ENCODE measurements at regions not wholly inside any gene's neighbourhood (a gene's known extent, or its start where the extent isn't known, plus 50 kb on each side); places are given as distances from the start of the nearest gene placed in this dataset.
A peak's percentile ranks its signal among the peaks of the same experiment; 100 is the strongest.
"Not testable (repeated sequence)": the region's sequence is repeated elsewhere in the genome, so short reads cannot be mapped to it uniquely, and the experiment has no call there.

DNA sequence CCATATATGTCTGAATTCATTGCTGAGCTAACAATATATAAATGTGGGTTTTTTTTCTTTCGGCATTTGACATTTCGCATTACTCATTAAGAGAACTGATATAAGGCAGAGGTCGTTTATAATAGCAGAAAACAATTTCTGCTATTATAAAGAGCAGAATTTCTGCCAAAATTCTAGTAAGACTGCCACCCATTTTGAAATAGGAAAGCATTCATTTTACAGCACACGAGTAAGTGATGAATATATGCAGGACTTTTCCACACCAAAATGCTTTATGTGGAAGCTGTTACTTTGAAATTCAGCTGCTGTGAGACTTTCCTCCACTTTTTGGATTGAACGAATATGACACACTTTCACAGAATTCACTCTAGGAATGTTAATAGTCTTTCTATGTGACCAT, 610.9 kb upstream of the MAN1A1 start:
- Histone ChIP-seq H3K36me3 (ENCODE audit: control insufficient read depth, insufficient read depth, low read length, severe bottlenecking) (no peaks in the 10 kb centered on the region), H3K27me3 (replicated peaks; ENCODE audit: control insufficient read depth, insufficient read depth, low read length) (no peaks in the 10 kb centered on the region), H3K4me1 (ENCODE audit: control insufficient read depth, insufficient read depth, low read length) (peaks cover 14% of the 10 kb centered on the region), H3K4me3 (ENCODE audit: low read length) (peak overlapping the region; percentile 27), H3K9ac (ENCODE audit: low read length) (no peak overlapping the region), H3K9me3 (ENCODE audit: control insufficient read depth, low read length) (no peaks in the 10 kb centered on the region)
- DNase-seq (ENCODE audit: low read depth) = no peak

DNA sequence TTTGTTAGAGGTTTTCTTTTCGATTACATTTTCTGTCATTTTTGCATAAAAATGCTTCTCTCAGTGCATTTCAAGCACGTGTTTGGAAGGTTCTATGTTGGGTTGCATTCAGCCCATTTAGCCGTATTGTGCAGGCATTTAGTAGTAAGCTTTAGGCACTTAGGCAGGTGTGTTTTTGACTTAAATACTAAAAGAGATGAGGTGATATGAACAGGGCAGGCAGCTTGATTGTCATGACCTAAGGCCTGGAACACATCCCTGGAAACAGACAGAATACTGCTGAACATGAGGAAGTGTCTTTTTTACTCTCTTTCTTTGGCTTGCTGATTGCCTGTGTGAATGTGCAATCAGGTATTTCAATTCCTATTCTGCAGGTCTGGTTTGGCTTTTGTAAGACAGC, 610.5 kb upstream of the MAN1A1 start:
- DNase-seq (ENCODE audit: low read depth) = no peak
- Histone ChIP-seq H3K4me3 (ENCODE audit: low read length) (no peak overlapping the region), H3K27me3 (replicated peaks; ENCODE audit: control insufficient read depth, insufficient read depth, low read length) (no peaks in the 10 kb centered on the region), H3K9ac (ENCODE audit: low read length) (no peak overlapping the region), H3K9me3 (ENCODE audit: control insufficient read depth, low read length) (no peaks in the 10 kb centered on the region), H3K36me3 (ENCODE audit: control insufficient read depth, insufficient read depth, low read length, severe bottlenecking) (no peaks in the 10 kb centered on the region), H3K4me1 (ENCODE audit: control insufficient read depth, insufficient read depth, low read length) (peaks cover 14% of the 10 kb centered on the region)

- no peak for DNase-seq (ENCODE audit: low read depth)
- H3K9me3 ChIP-seq (ENCODE audit: control insufficient read depth, low read length) = no peaks in the 10 kb centered on the region
- no peak overlapping the region for H3K4me3 ChIP-seq (ENCODE audit: low read length)
These were observed 607.6 kb upstream of the MAN1A1 start for GRCh38 chr6:119957195-119957594.

GRCh38 chr6:119952696-119953095, 603.1 kb upstream of the MAN1A1 start:
- H3K4me3 ChIP-seq (ENCODE audit: low read length) = no peak overlapping the region
- no peaks in the 10 kb centered on the region for H3K36me3 ChIP-seq (ENCODE audit: control insufficient read depth, insufficient read depth, low read length, severe bottlenecking)
- no peaks in the 10 kb centered on the region for H3K4me1 ChIP-seq (ENCODE audit: control insufficient read depth, insufficient read depth, low read length)
- no peak overlapping the region for H3K9ac ChIP-seq (ENCODE audit: low read length)
- DNase-seq (ENCODE audit: low read depth) = no peak
- no peaks in the 10 kb centered on the region for H3K9me3 ChIP-seq (ENCODE audit: control insufficient read depth, low read length)
- no peaks in the 10 kb centered on the region for H3K27me3 ChIP-seq (replicated peaks; ENCODE audit: control insufficient read depth, insufficient read depth, low read length)

More at GRCh38 chr6:119957195-119957594, 607.6 kb upstream of the MAN1A1 start:
- Histone ChIP-seq H3K9ac (ENCODE audit: low read length) (no peak overlapping the region), H3K27me3 (replicated peaks; ENCODE audit: control insufficient read depth, insufficient read depth, low read length) (no peaks in the 10 kb centered on the region), H3K36me3 (ENCODE audit: control insufficient read depth, insufficient read depth, low read length, severe bottlenecking) (no peaks in the 10 kb centered on the region), H3K4me1 (ENCODE audit: control insufficient read depth, insufficient read depth, low read length) (peaks cover 14% of the 10 kb centered on the region)

DNA sequence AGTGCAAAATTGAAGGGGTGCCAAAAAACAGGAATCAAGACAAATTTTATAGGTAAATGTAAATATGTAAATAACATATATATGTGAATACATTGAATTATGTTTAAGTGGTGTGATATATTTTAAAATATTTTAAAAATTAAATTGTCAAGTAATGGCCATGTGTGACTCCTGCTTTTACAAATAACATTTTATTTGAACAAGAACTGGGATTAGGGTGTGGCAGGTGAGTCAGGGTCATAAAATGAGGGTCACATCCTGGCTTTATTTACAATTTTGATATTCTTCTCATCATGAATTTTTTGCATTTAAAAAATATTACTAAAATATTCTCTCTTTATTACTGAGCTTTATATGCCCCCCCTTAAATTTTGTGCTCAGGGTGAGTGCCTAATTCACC, 601.1 kb upstream of the MAN1A1 start:
- H3K36me3 ChIP-seq (ENCODE audit: control insufficient read depth, insufficient read depth, low read length, severe bottlenecking) = no peaks in the 10 kb centered on the region
- no peaks in the 10 kb centered on the region for H3K4me1 ChIP-seq (ENCODE audit: control insufficient read depth, insufficient read depth, low read length)
- H3K9me3 ChIP-seq (ENCODE audit: control insufficient read depth, low read length) = no peaks in the 10 kb centered on the region
- no peak overlapping the region for H3K4me3 ChIP-seq (ENCODE audit: low read length)
- no peak overlapping the region for H3K9ac ChIP-seq (ENCODE audit: low read length)
- DNase-seq (ENCODE audit: low read depth) = no peak
- no peaks in the 10 kb centered on the region for H3K27me3 ChIP-seq (replicated peaks; ENCODE audit: control insufficient read depth, insufficient read depth, low read length)

GRCh38 chr6:119942078-119942752, 592.7 kb upstream of the MAN1A1 start:
- Histone ChIP-seq H3K36me3 (ENCODE audit: control insufficient read depth, insufficient read depth, low read length, severe bottlenecking) (no peaks in the 10 kb centered on the region), H3K4me1 (ENCODE audit: control insufficient read depth, insufficient read depth, low read length) (no peaks in the 10 kb centered on the region), H3K9ac (ENCODE audit: low read length) (no peak overlapping the region), H3K4me3 (ENCODE audit: low read length) (no peak overlapping the region), H3K9me3 (ENCODE audit: control insufficient read depth, low read length) (peaks cover 14% of the 10 kb centered on the region), H3K27me3 (replicated peaks; ENCODE audit: control insufficient read depth, insufficient read depth, low read length) (no peaks in the 10 kb centered on the region)
- no peak for DNase-seq (ENCODE audit: low read depth)

GRCh38 chr6:119938752-119939151, 589.2 kb upstream of the MAN1A1 start:
- H3K36me3 ChIP-seq (ENCODE audit: control insufficient read depth, insufficient read depth, low read length, severe bottlenecking) = no peaks in the 10 kb centered on the region
- DNase-seq (ENCODE audit: low read depth) = no peak

DNA sequence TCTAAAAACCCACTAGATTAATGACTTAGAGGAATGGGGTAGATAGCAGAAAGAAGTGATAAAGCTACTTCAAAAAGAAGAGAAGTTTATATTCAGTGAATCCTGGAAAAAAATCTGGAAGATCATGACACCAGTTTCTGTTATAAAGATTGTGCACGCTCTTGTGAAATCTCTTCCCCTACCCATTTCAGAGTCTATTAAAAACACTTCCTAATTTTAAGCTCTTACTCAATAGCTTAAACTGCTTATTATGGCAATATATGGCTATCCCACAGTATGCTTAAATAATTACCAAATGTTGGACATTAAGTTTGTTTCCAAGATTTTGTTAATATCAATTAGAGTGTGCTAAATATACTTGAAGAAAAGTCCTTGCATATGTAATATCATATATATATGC, 585.3 kb upstream of the MAN1A1 start:
- no peak for DNase-seq (ENCODE audit: low read depth)
- Histone ChIP-seq H3K4me3 (ENCODE audit: low read length) (no peak overlapping the region), H3K27me3 (replicated peaks; ENCODE audit: control insufficient read depth, insufficient read depth, low read length) (no peaks in the 10 kb centered on the region), H3K36me3 (ENCODE audit: control insufficient read depth, insufficient read depth, low read length, severe bottlenecking) (no peaks in the 10 kb centered on the region), H3K9ac (ENCODE audit: low read length) (no peak overlapping the region), H3K9me3 (ENCODE audit: control insufficient read depth, low read length) (peaks cover 11% of the 10 kb centered on the region), H3K4me1 (ENCODE audit: control insufficient read depth, insufficient read depth, low read length) (no peaks in the 10 kb centered on the region)

More at GRCh38 chr6:119938752-119939151, 589.2 kb upstream of the MAN1A1 start:
- H3K4me3 ChIP-seq (ENCODE audit: low read length) = no peak overlapping the region
- no peaks in the 10 kb centered on the region for H3K4me1 ChIP-seq (ENCODE audit: control insufficient read depth, insufficient read depth, low read length)
- H3K9me3 ChIP-seq (ENCODE audit: control insufficient read depth, low read length) = peaks cover 14% of the 10 kb centered on the region
- no peak overlapping the region for H3K9ac ChIP-seq (ENCODE audit: low read length)
- no peaks in the 10 kb centered on the region for H3K27me3 ChIP-seq (replicated peaks; ENCODE audit: control insufficient read depth, insufficient read depth, low read length)

- no peaks in the 10 kb centered on the region for H3K4me1 ChIP-seq (ENCODE audit: control insufficient read depth, insufficient read depth, low read length)
These were observed 579.6 kb upstream of the MAN1A1 start for GRCh38 chr6:119929121-119929520.

GRCh38 chr6:119924888-119925287, 575.3 kb upstream of the MAN1A1 start:
- H3K4me1 ChIP-seq (ENCODE audit: control insufficient read depth, insufficient read depth, low read length); H3K9ac ChIP-seq (ENCODE audit: low read length); H3K36me3 ChIP-seq (ENCODE audit: control insufficient read depth, insufficient read depth, low read length, severe bottlenecking); DNase-seq (ENCODE audit: low read depth); H3K4me3 ChIP-seq (ENCODE audit: low read length); H3K27me3 ChIP-seq (replicated peaks; ENCODE audit: control insufficient read depth, insufficient read depth, low read length): not testable (repeated sequence)
- peaks cover 49% of the 10 kb centered on the region for H3K9me3 ChIP-seq (ENCODE audit: control insufficient read depth, low read length)

More at GRCh38 chr6:119929121-119929520, 579.6 kb upstream of the MAN1A1 start:
- H3K9me3 ChIP-seq (ENCODE audit: control insufficient read depth, low read length) = peaks cover 17% of the 10 kb centered on the region
- no peaks in the 10 kb centered on the region for H3K27me3 ChIP-seq (replicated peaks; ENCODE audit: control insufficient read depth, insufficient read depth, low read length)
- no peaks in the 10 kb centered on the region for H3K36me3 ChIP-seq (ENCODE audit: control insufficient read depth, insufficient read depth, low read length, severe bottlenecking)
- no peak overlapping the region for H3K9ac ChIP-seq (ENCODE audit: low read length)
- no peak overlapping the region for H3K4me3 ChIP-seq (ENCODE audit: low read length)
- no peak for DNase-seq (ENCODE audit: low read depth)

DNA sequence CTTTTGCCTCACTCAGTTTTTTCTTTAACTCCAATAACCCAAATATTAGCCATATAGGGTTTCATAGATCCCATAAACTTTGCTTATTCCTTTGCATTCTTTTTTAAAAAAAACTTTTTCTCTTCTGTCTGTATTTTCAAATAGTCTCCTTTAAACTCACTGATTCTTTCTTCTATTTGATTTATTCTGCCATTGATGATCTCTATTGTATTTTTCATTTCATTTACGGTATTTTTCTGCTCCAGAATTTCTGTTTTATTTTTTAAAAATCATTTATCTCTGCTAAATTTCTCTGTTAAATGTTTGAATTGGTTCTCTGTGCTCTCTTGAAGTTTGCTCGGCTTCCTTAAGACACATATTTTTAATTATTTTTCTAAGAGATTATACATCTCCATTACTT, 573.3 kb upstream of the MAN1A1 start:
- no peak for DNase-seq (ENCODE audit: low read depth)
- no peak overlapping the region for H3K9ac ChIP-seq (ENCODE audit: low read length)
- no peaks in the 10 kb centered on the region for H3K36me3 ChIP-seq (ENCODE audit: control insufficient read depth, insufficient read depth, low read length, severe bottlenecking)
- no peaks in the 10 kb centered on the region for H3K4me1 ChIP-seq (ENCODE audit: control insufficient read depth, insufficient read depth, low read length)
- peaks cover 49% of the 10 kb centered on the region for H3K9me3 ChIP-seq (ENCODE audit: control insufficient read depth, low read length)
- H3K27me3 ChIP-seq (replicated peaks; ENCODE audit: control insufficient read depth, insufficient read depth, low read length) = no peaks in the 10 kb centered on the region
- H3K4me3 ChIP-seq (ENCODE audit: low read length) = no peak overlapping the region

DNA sequence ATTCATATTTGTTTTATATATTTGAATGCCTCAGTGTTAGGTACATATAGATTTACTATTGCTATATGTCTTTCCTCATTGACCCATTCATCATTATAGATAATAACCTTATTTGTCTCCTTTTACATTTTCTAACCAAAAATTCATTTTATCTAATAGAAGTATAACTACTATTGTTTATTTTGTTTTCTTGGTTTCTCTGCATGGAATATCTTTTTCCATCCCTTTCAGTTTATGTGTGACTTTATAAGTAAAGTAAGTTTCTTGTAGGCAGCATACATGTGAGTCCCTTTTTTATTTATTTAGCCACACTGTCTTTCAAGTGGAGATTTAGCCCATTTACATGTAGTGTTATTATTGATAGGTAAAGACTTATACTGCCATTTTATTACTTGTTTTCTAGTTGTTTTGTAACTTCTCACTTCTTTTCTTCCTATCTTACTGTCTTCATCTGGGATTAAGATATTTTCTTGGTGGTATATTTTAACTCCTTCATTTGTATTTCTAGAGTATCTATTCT, 572.0 kb upstream of the MAN1A1 start:
- Histone ChIP-seq H3K4me1 (ENCODE audit: control insufficient read depth, insufficient read depth, low read length) (no peaks in the 10 kb centered on the region), H3K36me3 (ENCODE audit: control insufficient read depth, insufficient read depth, low read length, severe bottlenecking) (no peaks in the 10 kb centered on the region), H3K27me3 (replicated peaks; ENCODE audit: control insufficient read depth, insufficient read depth, low read length) (no peaks in the 10 kb centered on the region), H3K9me3 (ENCODE audit: control insufficient read depth, low read length) (peaks cover 49% of the 10 kb centered on the region), H3K9ac (ENCODE audit: low read length) (no peak overlapping the region), H3K4me3 (ENCODE audit: low read length) (no peak overlapping the region)
- DNase-seq (ENCODE audit: low read depth) = no peak

Measured in adipocyte (in vitro differentiated cells).